ENCODE measurements at regions not wholly inside any gene's neighbourhood (a gene's known extent, or its start where the extent isn't known, plus 50 kb on each side); places are given as distances from the start of the nearest gene placed in this dataset.

DNA sequence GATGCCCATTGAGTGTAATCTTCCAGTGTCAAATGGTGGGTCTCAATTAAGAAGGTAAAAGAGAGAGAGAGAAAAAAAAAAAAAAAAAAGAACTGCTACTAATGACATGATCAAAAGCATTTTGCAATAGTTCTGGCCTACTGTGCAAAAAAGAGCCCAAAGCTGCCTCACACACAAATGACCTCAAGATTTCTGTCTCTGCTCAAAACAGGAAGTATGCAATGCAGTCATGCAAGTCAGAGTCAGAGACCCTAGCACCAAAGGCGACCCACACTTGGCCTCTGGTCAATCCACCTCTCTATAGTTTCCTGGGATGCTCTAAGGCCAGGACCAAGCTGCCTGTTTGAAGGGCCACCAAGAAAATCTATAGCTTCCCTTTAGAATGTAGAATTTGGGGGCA, 323.5 kb downstream of the VPS13C start:
- no peak for DNase-seq

DNA sequence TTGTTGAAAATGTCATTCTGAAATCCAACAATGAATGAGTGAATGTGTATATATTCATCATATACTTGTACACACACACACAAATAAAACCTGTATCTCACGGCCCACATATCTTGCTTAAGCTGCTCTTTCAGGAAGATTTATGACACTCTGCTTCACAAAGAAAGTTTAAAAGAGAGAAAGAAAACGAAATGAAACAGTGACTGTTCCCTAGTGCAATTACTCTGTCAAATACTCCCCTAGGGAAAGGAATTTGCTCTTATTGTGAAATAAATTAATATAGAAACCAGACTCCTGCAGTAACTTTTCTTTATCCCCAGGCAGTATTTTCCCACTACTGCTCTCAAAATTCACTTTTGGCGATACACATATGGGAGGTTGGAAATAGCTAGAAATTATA, 329.1 kb downstream of the VPS13C start:
- DNase-seq: no peak

DNA sequence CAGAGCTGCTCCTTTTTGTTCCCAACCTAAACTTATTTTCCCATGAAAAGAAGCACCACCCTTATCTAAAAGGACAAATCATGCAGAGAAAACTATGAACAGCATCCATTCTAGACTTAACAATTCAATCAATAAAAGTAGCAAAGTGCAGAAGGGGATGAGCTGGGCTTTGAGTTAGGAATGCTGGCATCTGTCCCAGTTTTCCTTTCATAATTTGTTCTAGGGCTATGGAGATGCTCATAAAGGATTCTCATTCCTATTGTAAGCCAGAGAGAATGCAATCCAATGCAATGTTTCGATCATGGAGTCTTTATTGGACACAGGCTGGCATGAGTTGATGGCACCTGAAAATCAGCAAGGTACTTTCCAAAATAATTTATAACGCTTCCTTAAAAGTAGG, 330.6 kb downstream of the VPS13C start:
- DNase-seq: no peak

DNA sequence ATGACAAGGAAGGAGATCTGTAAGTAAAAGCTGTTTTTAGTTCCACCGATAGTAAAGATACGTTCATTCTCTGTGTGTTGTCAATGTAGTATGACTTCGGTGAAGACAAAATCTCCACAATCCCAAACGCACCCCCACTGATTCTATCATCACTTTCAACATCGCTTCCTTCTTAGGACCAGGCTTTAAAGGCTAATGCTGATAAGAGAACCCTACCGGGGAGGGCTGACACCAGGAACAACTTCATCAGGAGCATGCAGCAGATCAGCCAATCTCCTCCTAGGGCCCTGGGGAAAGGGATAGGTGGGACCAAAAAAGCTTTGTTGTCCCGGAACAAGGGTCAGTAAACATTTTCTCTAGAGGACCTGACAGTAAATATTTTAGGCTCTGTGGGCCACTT, 334.1 kb downstream of the VPS13C start:
- no peak for DNase-seq

DNA sequence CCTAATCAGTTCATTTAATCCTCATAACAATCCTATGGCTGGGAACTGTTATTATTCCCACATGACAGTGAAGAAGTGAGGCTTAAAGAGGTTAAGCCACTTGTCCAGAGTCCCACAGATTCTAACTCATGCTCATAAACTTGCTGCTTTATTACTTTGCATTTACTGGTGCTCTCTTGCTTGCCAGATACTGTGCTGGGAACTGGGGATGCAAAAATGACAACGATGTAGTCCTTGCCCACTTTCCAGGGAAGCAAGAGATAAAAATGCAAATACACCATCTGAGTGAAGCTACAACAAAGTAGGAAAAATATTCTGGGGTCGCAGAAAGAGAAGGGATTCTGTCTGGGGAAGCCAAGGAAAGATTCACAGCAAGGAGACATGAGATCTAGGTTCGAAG, 335.0 kb downstream of the VPS13C start:
- DNase-seq: no peak

DNA sequence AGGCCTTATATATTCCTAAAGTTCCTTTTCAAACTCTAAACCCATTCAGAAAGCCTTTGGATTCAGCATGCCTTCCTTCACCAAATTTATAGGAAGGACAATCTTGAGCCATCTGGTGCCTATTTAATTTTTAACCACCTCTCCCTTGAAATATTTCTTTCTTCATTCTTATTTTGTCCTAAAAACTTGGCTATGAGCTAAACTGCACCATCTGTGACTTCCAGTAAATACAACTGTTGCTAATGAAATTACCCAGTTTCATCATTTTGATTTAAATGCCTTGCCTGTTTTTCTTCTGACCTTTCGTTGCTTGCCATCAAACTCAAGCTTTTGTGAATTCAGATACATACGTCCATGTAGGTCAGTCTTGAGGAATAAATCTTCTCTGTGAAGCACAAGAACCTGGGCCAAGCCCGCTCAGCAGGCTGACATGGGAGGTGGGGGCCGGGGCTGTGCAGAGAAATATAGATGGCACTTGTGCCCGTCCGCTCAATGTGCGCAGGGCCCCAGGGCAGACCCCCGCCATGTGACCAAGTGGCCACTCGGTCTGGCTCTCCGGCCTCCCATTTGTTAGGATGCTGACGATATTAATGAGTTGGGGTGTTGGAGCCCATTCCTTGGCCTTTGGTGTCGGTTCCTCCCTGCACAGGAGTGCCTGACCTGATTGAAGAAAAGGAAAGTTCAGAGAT, 335.9 kb downstream of the VPS13C start:
- no peak for DNase-seq

DNA sequence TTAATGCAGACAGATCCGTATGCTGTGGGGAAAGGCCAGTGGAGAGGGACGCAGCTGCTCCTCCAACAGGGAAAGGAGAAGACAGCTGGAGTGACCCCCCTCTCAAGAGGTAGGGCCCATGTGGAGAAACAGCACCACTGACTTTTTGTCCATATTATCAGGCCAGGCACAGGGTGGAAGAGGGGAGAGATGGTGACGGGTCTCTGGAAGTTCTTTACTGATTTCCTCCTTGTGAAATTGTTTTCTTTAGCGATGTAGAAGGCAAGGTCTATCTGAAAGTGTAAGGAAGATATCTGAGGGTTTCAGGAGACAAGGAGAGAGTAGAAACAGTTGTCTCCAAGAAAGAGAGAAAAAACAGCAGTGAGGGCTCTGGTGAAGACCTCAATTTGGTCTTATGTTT, 338.8 kb downstream of the VPS13C start:
- no peak for DNase-seq

DNA sequence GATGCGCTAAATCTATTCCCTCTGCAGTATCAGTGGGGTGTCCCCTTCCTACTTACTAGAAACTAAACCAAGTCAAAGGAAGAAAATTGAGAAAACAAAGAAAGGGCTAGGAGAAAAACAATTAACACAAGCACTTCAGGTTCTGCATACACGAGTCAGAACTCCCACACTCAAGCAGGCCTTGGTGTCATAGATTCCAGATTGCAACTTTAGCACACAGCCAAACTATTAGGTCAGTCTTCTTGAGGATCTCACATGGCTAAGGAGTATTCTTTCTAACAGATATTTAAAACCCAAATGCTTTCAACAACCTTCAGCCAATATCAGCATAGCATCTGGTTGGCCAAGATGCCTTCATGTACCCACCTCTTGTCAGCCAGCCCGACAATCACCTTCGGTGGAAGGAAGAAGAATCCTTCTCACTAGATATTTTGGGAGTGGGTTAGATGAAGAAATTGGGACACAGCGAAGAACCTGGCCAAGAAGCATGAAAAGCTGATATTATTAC, 340.0 kb downstream of the VPS13C start:
- no peak for DNase-seq

DNA sequence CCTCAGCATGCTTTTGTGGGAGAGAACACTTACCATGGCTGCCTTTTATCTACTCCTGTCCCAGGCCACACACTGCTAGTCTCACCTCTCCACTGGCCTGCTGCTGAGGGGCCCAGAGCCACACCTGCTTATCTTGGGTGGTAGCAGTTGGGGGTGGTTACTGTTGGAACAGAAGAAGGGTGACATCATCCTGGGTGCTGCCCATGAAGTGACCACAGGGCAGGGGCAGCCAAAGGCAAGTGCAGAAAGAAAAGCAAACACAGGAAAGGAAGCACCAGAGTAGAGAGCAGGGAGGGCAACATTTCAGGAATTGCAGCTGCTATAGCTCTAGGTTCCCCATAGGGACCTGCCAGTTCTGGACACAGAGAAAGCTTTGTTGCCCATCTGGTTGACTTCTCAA, 345.2 kb downstream of the VPS13C start:
- DNase-seq: no peak

DNA sequence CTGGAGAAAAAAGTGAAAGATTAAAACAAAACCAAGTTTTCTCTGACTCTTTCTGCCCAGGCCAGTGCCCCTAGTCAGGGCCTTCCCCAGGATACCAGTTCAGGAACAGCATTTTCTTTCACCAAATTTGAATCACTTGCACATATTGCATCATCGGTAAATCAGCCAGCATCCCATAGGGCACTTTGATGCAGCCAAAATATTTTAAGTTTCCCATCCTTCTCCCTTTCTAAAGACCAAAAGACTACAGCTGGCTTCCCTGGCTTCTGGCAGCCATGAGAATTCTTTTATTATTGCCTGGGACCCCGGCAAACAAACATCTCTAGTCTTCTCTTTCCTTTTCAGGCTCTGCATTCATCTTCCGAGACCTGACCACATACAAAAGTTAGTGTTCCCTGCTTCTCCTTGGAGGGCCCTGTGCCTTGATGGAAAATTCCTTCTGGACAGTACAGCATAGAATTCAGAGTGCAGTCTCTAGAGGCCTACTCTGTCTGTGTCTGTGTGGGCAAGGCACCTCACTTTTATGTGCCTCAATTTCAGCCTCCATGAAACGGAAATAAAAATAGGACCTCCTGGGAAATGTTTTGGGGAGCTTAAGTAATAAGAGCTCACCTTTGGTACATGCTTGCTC, 348.0 kb downstream of the VPS13C start:
- DNase-seq: no peak

DNA sequence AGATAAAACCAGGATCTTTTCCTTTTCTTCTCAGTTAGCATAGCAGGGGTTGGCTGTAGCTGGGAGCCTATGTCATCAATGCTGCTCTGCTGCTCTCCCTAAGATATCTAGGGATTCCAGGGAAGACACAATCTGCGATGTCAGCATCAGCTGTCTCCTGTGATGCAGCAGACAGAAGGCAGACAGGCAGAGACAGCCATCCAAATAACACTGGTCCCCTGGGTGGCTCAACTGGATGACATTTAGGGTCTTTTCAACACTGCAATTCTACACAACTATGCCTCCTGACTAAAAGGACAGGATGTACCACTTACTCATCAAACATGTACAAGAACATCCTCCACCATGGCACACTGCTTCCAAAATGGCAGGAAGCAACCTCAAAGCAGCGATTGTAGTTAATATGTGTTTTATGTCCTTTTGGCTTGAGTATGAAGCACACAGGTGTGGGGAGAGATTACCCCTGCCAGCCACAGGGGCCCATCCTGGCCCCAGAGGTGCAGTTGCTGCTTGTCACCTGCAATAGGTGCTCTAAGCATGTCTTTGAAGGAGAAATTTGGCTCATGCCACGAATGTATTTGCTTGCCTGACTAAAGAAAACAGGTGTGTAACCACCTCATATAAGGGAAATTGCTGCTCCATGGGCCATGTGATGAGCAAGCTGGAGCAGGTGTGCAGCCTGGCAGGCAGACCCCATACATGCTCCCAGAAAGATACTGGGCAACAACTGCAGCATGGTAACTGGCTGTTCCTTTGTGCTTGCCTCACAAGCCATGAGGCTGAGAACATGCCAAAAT, 357.8 kb downstream of the VPS13C start:
- no peak for DNase-seq

DNA sequence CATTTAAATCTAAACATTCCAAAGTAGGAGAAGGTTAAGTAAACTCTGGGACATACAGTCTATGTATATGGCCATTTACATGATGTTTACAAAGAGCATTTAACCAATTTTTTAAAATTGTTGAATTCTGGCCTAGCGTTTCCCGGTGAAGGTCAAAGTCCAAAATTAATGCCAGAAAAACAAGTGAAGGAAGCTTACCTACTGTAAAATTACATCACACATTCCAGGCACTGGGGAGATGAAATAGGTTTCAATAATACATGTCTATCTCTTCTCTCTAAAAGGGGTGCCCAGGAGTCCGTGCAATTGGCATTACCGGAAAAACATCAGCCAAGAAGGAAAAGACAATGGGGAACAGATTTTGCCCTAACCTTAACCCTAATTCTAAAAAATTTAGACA, 358.8 kb downstream of the VPS13C start:
- no peak for DNase-seq

DNA sequence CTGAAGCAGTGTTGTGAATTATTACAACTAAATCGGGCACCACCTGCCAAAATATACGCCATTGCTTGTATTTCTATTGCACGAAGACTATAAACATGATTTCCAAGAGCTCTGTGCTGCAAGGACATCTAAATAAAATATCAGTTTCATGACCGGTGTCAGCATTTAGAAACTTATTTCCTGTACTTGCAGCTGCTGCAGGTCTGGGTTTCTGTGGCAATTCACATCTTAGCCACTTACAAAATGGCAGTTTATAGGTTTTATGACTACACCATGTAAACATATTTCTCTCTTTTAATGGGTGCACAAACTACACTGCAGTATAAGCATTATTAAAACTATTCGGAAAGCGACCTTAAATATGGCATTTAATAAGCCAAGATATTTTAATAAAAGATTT, 359.4 kb downstream of the VPS13C start:
- DNase-seq: no peak

DNA sequence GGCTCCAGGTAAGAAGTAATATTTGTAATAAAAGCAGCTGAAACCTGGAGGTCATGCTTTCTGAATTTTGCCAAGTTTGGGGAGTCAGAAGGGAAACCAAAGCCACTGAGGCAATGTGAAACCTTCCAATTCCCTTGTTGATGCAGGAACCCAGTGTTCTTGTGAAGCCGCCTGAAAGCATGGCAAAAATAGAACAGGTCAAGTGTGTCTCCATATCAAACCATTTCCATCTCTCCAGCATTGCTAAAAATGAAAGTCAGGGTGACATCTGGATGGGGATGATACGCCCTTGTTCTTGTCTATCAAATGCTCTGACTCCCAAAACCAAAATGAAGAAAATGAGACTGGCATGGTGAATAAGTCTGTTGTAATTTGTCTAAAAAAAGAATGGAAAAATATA, 362.5 kb downstream of the VPS13C start:
- DNase-seq: no peak

DNA sequence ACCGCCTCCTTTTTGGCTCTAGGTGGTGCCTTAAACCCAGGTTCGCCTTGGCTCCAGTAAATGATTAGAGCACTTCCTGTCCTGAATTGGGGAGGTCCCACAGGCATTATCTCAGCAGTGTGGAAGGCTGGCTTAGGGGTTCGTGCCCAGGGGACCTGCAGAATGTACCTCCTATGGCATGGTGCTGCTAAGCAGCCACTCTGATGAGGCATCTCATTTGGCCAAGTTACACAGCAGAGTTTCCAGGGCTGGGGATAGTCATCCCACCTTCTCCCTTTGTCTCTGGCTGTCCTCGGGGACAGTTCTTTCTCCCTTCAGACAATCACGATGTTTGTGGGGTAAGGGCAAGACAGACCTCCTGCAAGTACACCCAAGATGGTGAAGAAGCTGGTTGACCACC, 371.2 kb downstream of the VPS13C start:
- DNase-seq: no peak

DNA sequence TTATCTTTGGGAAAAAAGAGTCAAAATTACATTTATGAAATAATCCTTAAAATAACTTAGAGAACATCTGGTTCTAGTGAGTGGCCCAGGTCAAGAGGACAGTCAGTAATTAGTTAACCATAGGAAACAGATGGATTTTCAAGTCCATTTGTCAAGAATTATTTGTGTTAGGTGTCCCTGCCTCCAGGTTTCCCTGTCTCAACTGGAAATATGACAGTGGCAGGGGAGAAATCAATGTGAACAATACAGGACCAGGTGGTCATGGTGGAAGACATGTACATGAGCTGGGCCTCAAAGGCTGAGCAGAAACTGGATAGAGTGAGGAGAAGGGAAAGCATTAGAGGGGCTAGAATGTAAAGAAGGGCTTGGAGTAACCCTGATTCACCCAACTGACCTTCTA, 372.6 kb downstream of the VPS13C start:
- no peak for DNase-seq

DNA sequence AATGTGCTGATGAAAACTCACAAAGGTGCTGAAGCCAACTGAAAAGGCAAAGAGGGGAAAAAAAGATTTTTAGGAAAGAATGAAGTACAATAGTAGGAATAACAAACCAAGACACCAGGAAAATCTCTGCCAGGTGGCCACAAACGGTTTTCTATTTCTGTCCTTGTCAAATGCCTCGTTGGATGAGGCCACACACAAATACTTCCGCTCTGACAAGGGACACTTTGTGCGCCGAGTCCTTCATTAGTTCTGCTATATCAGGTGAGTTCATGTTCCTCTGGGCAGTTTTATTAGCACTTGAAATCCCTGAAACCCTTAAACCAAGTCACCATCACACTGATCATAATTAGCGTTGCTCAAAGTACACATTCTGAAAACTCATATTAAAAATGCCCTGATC, 373.1 kb downstream of the VPS13C start:
- no peak for DNase-seq

DNA sequence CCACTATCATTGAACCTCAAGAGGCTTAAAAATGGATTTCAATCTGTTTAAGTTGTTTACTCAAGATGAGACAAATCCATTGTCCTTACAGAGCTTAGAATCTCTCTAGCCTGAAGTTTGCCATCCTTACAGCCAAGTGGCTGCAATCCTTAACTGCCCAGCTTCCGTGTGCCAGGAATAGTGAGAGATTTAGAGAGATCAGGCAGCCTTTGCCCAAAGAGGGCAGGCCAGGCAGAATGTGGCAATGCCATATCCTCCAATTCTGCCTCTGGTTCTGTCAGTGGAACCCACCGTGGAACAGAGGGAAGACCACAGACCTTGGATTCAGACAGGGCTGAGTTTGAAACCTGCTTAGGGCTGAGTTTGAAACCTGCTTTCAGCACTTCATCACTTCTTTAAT, 374.3 kb downstream of the VPS13C start:
- no peak for DNase-seq

DNA sequence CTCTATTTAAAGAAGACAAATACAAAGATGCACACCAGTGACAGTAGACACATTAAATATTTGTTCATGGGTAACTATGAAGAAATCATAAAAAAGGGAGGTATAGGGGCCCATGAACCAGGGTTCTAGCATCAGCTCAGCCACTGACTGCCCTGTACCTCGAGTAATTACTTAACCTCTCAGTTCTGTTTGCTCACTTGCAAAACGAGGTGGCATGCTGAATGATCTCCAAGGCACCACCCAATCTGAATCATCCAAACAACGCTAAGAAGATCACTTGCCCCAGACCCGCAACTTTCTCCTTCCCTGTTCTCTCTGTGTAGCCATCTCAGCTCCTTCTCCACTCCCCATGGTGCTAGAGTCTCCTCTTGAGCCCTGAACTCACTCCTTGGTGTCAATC, 374.7 kb downstream of the VPS13C start:
- DNase-seq: no peak

DNA sequence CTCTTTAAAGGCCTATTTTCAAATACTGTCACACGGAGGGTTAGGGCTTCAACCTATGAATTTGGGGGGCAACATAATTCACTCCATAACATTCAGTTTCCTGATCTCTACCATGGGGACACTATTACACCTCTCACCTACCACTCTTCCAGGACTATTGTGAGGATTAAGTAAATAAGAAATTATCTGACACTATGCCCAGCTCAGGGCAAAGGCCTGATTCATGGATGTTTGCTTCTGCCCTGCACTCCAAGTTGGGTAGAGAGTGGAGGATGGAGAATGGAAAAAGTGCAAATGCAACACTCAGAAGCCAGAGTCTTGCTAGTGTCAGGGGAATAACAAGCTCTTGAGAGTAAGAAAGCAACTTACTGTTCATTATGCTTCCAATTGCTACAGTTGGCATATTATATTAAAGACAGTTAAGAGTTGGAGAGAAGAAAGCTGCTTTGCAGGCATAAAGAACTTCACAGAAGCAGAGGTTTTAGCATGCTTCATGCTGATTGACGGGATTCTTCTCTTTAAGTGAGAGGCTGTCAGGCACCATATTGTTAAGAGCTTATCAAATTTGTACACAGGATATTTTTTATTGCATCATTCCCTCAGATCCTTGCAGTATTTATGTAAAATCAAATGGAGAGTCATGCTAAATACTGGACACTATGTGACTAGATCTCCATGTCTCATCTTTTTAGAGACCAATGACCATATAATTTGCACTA, 375.3 kb downstream of the VPS13C start:
- no peak for DNase-seq

DNA sequence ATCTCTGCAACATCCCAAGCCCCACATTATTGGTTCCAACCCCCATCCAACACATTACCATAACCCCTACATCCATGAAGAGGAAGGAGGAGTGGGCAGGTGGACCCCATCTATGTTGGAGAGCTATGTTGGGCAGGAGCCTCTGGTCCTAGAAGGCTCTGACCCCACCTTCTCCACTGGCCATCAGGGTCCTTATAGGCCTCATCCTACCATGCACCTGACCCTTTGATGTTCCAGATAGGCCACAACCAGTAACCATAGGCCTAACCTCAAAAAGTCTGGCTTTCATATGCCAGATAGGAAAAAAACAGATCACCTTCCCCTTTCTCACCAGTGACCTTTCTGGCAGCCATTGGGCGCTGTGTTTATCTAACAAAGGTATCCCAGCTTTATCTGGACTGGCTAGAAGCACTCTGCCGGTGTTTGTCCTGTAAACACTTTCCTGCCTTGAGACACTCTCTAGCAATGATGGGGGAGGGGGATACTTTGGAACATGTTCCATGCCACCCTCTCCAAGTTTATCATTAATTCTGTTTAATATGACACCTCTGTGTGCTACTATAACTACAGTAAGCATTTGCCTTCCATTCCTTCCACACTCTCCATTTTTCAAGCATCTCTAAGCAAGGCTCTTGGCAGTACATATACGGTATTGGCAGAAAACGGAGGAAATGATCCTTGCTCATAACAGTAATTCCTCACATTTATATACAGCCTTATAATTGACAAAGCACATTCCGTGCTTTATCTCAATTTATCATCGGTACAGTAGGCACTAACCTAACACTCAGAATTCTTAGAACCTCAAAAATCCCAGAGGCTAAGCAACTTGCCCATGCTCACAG, 377.1 kb downstream of the VPS13C start:
- no peak for DNase-seq

DNA sequence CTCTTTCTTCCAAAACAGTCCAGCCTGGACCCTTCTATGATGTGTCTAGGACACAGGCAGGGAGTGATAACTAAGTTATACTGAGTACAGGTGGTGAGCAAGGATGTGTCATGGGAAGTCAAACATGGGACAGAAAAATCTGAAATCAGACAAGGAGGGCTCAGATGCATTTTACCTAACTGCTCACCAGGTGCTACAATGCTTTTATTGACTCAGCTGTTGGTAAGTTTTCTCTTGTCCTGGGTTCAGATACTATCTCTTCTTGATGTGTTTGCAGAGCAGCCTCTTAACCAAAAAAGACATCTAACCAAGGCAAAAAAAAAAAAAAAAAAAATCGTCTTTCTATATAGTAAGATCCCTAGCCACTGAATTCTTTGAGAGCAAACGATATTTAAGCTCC, 378.6 kb downstream of the VPS13C start:
- no peak for DNase-seq

DNA sequence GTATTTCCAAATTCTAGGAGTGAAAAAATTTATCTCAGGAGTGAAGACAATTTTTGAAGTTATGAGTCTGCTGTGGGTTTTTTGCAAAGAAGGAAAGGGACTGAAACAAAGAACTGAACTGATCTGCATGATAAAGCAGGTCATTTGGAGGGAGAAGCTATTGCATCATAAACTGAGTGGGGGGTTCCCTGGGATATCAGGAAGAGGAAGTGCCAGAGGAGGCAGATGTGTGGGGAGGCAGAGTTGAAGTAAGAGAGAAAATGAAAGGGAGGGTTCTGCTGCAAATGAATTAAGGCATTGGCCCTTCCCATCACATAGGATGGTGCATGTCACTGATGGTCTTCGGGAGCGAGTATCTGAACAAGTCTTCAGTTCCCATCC, 379.2 kb downstream of the VPS13C start:
- DNase-seq: no peak
